ENCODE measurements at regions not wholly inside any gene's neighbourhood (a gene's known extent, or its start where the extent isn't known, plus 50 kb on each side); places are given as distances from the start of the nearest gene placed in this dataset.

DNA sequence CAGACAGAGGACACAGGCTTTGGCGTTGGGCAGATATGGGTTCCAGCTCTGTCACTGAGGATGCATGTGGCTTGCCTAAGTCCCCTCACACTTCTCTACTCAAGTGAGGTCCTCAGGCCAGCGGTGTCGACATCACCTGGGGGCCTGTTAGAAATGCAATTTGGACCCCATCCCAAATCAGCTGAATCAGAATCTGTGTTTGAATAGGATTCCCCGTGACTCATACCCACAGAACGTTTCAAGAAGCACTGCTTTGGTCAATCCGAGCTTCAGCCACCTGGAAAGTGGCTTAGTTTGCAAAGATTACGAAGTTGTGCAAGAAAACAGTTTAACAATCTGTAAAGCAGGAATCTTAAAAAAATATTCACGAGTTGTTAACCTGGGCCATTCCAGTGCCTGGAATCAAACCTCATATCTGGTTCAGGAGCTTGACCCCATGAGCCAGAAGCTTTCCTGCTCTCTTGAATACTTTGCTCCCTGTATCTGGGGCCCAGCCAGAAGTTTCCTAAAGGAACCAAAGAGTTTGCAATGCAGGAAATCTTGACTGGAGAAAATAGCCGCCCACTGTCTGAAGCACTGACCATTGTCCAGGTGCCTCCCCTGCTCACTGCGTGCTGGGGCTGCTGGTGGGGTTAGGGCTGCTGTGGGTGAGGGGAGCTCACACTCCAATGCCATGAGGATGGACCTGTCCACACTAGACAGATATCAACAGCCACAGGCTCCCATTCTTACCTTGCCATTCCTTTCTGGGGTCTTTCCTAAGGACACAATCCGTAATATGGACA lies 208.5 kb upstream of the LINGO1 start:
- TF ChIP-seq POLR2A (IDR thresholded peaks at IDR 0.05) = no peak
- TF ChIP-seq, protein P1, sequence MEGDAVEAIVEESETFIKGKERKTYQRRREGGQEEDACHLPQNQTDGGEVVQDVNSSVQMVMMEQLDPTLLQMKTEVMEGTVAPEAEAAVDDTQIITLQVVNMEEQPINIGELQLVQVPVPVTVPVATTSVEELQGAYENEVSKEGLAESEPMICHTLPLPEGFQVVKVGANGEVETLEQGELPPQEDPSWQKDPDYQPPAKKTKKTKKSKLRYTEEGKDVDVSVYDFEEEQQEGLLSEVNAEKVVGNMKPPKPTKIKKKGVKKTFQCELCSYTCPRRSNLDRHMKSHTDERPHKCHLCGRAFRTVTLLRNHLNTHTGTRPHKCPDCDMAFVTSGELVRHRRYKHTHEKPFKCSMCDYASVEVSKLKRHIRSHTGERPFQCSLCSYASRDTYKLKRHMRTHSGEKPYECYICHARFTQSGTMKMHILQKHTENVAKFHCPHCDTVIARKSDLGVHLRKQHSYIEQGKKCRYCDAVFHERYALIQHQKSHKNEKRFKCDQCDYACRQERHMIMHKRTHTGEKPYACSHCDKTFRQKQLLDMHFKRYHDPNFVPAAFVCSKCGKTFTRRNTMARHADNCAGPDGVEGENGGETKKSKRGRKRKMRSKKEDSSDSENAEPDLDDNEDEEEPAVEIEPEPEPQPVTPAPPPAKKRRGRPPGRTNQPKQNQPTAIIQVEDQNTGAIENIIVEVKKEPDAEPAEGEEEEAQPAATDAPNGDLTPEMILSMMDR (IDR thresholded peaks at IDR 0.05) = no peak

Data from heart left ventricle (tissue), 13 donors.